H7 (cell line): ENCODE measurements at regions not wholly inside any gene's neighbourhood (a gene's known extent, or its start where the extent isn't known, plus 50 kb on each side); places are given as distances from the start of the nearest gene placed in this dataset.

Source experiments
- DNase-seq: peaks from one replicate; pipeline ENCODE4 v3.0.0; 2012
- H3K27me3 ChIP-seq: 2 replicates; pipeline ENCODE4 v1.6.0; 2011; ENCODE audit warnings: mild to moderate bottlenecking, low read length; ENCODE audit not compliant: control insufficient read depth, insufficient read depth
- H3K36me3 ChIP-seq: replicated peaks from 2 replicates; pipeline ENCODE4 v1.5.1; 2011; ENCODE audit warnings: low read length; ENCODE audit not compliant: control insufficient read depth, insufficient read depth
- H3K4me3 ChIP-seq: 2 replicates; pipeline ENCODE4 v1.5.1; 2011; ENCODE audit warnings: low read depth, mild to moderate bottlenecking, control low read depth, low read length, moderate library complexity; ENCODE audit not compliant: insufficient read depth

- peak; percentile 92 for DNase-seq
- no peaks in the 10 kb centered on the region for H3K27me3 ChIP-seq
- H3K36me3 ChIP-seq, result no peaks in the 10 kb centered on the region
- H3K4me3 ChIP-seq, result no peak overlapping the region
Observed at GRCh38 chr7:156160811-156161210, 348.5 kb upstream of the SHH start.

- no peak overlapping the region for H3K4me3 ChIP-seq
- no peak for DNase-seq
- no peaks in the 10 kb centered on the region for H3K27me3 ChIP-seq
- no peaks in the 10 kb centered on the region for H3K36me3 ChIP-seq
Observed at GRCh38 chr7:156158693-156159092, 346.4 kb upstream of the SHH start.

GRCh38 chr7:156158213-156158612 is 345.9 kb upstream of the SHH start:
- no peak overlapping the region for H3K4me3 ChIP-seq
- H3K27me3 ChIP-seq, result no peaks in the 10 kb centered on the region
- no peaks in the 10 kb centered on the region for H3K36me3 ChIP-seq
- no peak for DNase-seq

- no peak overlapping the region for H3K4me3 ChIP-seq
- no peaks in the 10 kb centered on the region for H3K27me3 ChIP-seq
- H3K36me3 ChIP-seq, result no peaks in the 10 kb centered on the region
- no peak for DNase-seq
Observed at GRCh38 chr7:156157409-156158012, 345.2 kb upstream of the SHH start.

GRCh38 chr7:156156734-156157408 is 344.6 kb upstream of the SHH start:
- Histone ChIP-seq H3K4me3 (no peak overlapping the region), H3K36me3 (no peaks in the 10 kb centered on the region), H3K27me3 (no peaks in the 10 kb centered on the region)
- peak; percentile 86 for DNase-seq

GRCh38 chr7:156155988-156156733 is 343.9 kb upstream of the SHH start:
- DNase-seq, result no peak
- Histone ChIP-seq H3K27me3 (no peaks in the 10 kb centered on the region), H3K4me3 (no peak overlapping the region), H3K36me3 (no peaks in the 10 kb centered on the region)

- no peaks in the 10 kb centered on the region for H3K27me3 ChIP-seq
- no peak for DNase-seq
- no peaks in the 10 kb centered on the region for H3K36me3 ChIP-seq
- H3K4me3 ChIP-seq, result no peak overlapping the region
Observed at GRCh38 chr7:156153590-156153989, 341.3 kb upstream of the SHH start.

- no peak for DNase-seq
- no peak overlapping the region for H3K4me3 ChIP-seq
- H3K36me3 ChIP-seq, result no peaks in the 10 kb centered on the region
- H3K27me3 ChIP-seq, result no peaks in the 10 kb centered on the region
Observed at GRCh38 chr7:156152390-156152789, 340.1 kb upstream of the SHH start.

- Histone ChIP-seq H3K4me3 (no peak overlapping the region), H3K27me3 (no peaks in the 10 kb centered on the region), H3K36me3 (no peaks in the 10 kb centered on the region)
- no peak for DNase-seq
Observed at GRCh38 chr7:156151658-156152057, 339.4 kb upstream of the SHH start.

- Histone ChIP-seq H3K4me3 (no peak overlapping the region), H3K36me3 (no peaks in the 10 kb centered on the region), H3K27me3 (no peaks in the 10 kb centered on the region)
- no peak for DNase-seq
Observed at GRCh38 chr7:156151078-156151477, 338.8 kb upstream of the SHH start.

GRCh38 chr7:156148995-156149394 is 336.7 kb upstream of the SHH start:
- no peaks in the 10 kb centered on the region for H3K36me3 ChIP-seq
- H3K4me3 ChIP-seq, result no peak overlapping the region
- no peaks in the 10 kb centered on the region for H3K27me3 ChIP-seq
- DNase-seq, result no peak

- Histone ChIP-seq H3K36me3 (no peaks in the 10 kb centered on the region), H3K4me3 (no peak overlapping the region), H3K27me3 (no peaks in the 10 kb centered on the region)
- DNase-seq, result no peak
Observed at GRCh38 chr7:156148547-156148946, 336.3 kb upstream of the SHH start.

- no peak overlapping the region for H3K4me3 ChIP-seq
- no peaks in the 10 kb centered on the region for H3K36me3 ChIP-seq
- no peak for DNase-seq
- no peaks in the 10 kb centered on the region for H3K27me3 ChIP-seq
Observed at GRCh38 chr7:156147756-156148504, 335.7 kb upstream of the SHH start.

GRCh38 chr7:156147104-156147503 is 334.8 kb upstream of the SHH start:
- H3K27me3 ChIP-seq, result no peaks in the 10 kb centered on the region
- H3K36me3 ChIP-seq, result no peaks in the 10 kb centered on the region
- H3K4me3 ChIP-seq, result no peak overlapping the region
- no peak for DNase-seq

- Histone ChIP-seq H3K27me3 (no peaks in the 10 kb centered on the region), H3K4me3 (no peak overlapping the region), H3K36me3 (no peaks in the 10 kb centered on the region)
- DNase-seq, result no peak
Observed at GRCh38 chr7:156145996-156146395, 333.7 kb upstream of the SHH start.
